ENCODE measurements at regions not wholly inside any gene's neighbourhood (a gene's known extent, or its start where the extent isn't known, plus 50 kb on each side); places are given as distances from the start of the nearest gene placed in this dataset.

DNA sequence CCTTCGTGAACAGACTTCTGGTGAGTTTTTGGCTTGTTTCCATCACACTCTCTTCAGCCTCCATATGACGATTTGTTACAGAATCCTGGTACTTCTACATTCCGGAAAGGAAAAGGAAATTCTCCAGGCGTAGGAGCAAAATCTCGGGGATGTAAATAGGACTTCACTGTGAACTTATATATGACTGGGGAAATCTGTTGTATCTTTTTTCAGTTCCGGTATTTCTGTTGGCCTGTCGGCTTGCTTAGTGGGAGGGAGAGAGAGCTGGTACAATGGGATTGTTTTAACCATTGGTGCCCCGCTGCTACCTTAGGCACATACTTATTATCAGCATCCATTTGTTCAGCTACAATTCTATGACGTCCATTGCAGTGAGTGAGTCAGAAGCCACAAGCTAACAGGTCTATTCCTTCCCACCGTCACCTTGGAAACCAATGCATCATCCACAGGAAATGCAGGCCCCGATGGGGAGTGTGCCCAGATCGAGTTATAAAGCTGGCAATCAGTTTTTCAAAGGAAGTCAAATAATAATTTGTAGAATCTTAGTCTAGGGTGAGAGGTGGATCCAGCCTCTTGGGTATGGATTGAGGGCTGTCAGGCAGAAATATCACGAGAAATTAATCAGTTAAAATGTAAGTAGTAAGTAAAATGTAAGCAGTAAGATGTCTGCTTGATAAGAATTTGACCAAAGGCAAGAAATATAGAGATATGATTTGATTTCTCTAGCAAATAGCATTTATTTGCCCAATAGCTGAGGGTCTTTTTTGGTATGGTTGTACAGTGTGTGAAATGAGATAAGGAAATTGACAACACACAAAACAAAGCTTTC is 92.0 kb upstream of the MKLN1 start:
- DNase-seq: no peak

DNA sequence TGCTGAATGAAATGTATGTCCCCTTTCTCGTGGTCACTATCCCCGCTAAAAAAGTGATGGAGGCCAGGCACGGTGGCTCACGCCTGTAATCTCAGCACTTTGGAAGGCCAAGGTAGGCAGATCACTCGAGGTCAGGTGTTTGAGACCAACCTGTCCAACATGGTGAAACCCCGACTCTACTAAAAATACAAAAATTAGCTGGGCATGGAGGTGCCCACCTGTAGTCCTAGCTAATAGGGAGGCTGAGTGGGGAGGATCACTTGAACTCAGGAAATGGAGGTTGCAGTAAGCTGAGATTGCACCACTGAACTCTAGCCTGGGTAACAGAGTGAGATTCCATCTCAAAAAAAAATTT is 91.4 kb upstream of the MKLN1 start:
- DNase-seq: no peak

DNA sequence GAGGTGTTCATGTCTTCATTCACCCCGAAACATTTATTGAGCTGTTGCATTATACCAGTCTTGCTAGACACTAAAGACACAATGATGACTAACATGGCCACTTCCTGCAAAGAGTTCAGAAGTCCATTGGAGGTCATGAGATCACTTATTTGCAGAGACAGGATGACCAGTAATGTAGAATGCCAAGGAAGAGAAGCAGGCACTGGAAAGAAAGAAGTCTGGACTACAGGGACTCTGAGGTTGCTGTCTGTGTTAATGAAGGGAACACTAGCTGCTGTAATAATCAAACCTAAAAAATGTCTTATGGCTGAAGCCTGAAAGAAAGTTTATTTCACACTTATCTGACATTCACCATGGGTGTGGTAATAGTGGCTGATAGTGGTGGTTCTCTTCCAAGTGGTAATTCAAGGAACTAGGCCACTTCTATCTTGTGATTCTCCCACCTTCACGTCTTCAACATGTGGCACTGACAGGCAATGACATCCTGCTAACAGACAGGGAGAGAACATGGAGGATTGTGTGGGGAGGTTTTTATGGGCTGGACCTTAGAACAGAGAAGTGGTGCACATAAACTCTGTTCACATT is 89.2 kb upstream of the MKLN1 start:
- DNase-seq: no peak

DNA sequence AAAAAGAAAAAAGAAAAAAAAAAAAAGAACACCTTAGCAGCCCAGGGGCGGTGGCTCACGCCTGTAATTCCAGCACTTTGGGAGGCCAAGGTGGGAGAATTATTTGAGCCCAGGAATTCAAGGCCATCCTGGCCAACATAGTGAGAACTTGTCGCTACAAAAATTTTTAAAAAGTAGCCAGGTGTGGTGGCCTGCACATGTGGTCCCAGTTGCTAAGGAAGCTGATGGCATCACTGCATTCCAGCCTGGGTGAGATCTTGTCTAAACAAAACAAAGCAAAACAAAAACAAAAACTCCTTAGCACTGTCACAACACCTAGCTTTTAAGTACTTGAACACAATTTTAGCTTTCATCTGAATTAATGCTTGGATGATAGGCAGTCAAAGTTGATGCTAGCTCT is 86.3 kb upstream of the MKLN1 start:
- no peak for DNase-seq

DNA sequence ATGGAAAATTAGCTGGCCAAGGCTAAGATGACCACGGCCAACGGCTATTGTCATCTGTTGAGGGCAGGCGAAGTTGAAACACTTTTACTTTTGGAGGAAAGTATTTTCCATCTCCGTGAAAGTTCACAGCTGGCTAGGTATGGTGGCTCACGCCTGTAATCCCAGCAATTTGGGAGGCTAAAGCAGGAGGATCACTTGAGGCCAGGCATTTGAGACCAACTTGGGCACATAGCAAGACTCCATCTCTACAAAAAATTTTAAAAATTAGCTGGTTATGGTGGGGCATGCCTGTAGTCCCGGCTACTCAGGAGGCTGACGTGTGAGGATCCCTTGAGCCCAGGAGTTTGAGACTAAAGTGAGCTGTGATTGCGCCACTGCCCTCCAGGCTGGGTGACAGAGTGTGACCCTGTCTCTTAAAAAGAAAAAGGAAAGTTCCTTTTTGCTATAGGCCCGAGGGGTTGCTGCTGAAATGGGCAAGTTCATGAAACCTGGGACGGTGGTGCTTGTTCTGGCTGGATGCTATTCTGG is 85.5 kb upstream of the MKLN1 start:
- DNase-seq: no peak

DNA sequence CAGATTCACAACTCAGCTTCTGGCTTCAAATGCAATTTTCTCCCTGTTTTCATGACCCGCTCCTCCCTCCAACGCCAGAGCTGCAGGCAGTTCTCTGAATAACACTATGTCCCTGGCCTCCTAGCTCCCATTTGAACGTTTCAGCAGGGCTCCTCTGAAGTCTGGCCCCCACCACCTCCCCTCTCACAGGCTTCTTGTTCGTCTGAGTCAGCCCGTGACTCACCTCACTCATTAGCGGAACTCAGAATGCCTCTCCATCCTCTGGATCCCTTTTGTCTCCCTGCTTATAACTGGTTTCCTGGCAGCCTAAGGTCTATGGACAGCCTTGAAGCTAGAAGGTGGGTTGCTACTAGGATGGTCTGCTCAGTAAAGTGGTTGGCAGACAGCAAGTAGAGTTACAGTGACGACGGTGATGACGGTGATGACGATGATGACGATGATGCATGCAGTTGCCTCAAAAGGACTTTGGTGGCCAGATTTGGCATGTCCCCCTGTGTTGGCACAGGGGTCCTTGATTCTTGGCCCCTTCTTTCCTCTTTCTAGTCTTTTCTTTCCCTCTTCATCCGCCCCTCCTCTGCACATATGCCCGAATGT is 83.3 kb upstream of the MKLN1 start:
- no peak for DNase-seq

DNA sequence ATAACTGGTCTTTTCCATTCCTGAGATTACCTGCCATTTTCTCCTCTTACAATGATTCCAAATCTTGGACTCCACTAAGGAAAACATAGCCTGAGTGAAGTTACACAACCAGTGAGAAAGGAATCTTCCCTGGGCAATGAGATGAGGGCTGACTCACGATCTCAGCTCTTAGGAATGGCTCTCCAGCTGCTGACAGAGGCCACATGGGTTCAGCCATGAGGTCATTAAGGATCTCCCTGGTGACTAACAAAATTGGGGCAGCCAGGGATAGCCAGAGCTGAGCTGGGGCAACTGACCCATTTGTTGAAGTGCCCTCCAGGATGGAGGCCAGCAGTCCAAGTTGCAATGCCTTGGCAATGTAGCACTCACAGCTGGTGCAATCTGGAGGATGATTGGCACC is 78.7 kb upstream of the MKLN1 start:
- no peak for DNase-seq

DNA sequence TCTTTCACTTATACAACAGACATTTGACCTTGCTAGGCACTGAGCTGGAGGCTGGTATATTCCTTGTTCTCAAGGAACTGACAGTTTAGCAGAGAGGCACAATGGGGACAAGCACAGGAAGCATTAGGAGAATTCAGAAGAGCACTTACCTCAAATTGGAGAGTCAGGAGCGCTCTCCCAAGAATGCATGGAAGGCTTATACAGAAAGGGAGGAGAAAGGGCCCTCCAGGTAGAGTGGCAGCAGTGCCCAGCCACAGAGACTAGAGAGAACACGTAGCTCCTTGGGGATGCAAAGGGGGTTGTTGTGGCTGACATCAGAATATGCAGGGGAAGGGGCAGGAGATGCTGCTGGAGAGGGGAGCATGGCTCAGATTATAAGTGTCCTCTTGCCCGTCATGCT is 78.2 kb upstream of the MKLN1 start:
- DNase-seq: no peak

DNA sequence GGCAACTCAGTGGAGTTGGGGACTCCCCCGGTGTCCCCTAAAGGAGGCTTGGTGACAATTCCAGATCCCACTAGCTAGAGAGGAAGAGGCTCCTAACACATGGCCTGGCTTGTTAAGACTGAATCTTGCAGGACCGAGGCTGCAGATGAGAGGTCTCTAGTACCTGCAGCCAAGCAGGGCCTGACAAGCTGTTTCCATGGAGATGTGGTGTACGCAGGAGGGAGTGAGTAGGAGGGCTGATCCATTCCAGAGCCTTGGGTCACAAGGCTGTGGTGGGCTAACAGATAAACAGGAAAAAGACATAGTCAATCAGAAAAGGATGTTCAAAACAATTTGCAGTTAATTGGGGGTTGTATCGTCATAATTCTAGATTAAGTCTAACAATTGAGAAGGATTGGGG is 77.3 kb upstream of the MKLN1 start:
- DNase-seq: peak; percentile 34

DNA sequence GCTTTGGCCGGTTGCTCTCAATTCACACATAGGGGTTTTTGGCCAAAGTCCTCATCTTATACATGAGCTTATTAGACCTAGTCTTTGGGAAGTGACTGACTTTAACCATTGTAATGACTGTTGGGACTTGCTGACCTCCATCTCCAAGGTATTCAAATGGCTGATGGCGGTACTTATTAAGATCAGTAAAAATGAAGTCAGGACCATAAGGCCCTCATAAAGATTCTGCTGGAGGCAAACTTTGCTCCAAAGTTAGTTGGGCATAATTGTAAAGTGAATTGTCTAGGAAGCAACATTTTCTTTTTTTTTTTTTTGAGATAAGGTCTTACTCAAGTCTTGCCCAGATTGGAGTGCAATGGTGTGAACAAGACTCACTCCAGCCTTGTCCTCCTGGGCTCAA is 76.3 kb upstream of the MKLN1 start:
- no peak for DNase-seq

DNA sequence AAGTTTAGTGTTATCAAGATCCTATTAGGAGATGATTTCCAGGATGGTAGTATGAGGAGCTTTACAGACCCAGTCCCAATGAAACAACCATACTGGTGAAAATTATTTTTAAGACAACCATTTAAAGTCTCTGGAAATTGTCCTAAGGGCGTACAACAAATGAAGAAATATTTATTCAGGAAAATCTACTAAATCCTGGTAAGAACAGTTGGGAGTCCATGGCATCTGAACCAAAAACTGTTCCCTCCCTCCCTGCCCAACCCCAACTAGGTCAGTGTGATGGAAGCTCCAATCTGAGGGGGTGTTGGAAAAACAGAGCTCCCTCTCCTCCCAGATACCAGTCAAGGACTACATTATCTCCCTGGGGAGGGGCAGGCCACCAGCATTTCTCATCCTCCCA is 74.7 kb upstream of the MKLN1 start:
- DNase-seq: no peak

DNA sequence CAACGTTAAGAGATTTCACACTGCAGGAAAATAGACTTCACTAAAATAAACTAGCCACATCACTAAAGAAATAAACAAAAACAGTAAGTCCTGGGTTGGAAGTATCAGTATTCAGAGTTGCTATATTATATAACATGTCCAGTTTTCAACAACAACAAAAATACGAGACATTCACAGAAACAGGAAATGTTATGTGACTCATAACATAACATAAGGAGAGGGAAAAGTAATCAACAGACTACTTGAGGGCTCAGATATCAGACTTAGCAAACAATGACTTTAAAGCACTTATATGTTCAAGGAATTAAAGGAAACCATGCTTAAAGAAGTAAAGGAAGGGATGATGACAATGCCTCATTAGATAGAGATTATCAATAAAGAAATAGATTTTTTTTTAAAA is 73.5 kb upstream of the MKLN1 start:
- no peak for DNase-seq

DNA sequence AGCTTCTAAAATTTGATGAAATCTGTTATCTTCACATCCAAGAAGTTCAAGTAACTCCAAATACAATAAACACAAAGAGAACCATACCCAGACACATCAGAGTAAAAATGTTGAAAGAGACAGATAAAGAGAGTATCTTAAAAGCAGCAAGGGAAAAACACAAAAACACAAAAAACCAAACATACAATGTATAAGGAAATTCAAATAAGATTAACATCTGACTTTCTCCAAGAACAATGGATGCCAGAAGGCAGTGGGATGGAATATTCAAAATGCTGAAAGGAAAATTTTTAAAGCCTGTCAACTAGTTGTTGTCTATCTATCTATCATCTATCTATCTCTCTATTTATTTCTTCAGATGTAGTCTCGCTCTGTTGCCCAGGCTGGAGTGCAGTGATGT is 72.4 kb upstream of the MKLN1 start:
- DNase-seq: no peak

DNA sequence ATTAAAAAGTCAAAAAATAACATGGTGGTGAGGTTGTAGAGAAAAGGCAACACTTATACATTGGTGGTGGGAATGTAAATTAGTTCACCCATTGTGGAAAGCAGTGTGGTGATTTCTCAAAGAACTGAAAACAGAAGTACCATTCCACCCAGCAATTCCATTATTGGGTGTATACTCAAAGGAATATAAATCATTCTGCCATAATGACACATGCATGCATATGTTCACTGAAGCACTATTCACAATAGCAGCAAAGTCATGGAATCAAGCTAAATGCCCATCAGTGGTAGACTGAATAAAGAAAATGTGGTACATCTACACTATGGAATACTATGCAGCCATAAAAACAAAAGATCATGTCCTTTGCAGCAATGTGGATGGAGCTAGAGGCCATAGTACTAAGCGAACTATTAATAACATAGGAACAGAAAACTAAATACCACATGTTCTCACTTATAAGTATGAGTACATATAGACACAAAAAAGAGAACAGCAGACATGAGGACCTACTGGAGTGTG is 66.1 kb upstream of the MKLN1 start:
- no peak for DNase-seq

DNA sequence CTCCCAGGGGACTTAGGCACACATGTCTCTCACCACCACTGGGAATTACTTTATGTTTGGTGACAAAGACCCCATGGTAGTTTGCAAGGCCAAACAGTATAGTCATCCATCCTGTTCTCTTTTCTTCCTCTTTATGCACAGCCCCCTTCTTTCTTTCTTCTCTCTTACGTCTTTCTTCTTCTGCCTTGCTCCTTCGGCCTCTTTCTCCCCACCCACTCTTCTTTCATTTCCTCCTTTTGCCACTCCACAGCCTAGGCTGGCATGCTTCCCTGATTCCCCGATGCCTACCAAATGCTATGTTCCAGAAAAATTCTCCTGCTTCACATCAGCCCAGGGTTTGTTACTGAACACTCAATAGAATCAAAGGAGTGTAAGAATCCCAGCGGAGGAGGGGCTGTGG is 62.4 kb upstream of the MKLN1 start:
- DNase-seq: no peak

DNA sequence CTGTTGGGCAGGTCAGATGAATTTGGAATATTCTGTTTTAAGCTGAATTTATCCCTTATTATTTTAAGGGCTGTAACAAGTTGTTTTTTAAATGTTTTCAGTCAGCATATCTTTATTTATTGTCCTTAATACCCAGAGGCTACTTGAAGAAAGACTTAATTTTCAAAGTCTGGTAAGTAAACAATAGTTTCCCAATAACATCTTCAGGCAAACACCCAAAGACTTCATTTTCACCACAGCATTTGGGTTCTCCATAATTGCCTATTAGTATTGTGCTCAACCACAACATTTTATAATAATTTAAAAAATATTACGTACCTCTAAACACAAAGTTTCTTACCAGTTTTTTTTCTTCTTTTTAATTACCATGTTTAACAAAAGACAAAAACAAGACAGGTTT is 60.0 kb upstream of the MKLN1 start:
- DNase-seq: no peak

DNA sequence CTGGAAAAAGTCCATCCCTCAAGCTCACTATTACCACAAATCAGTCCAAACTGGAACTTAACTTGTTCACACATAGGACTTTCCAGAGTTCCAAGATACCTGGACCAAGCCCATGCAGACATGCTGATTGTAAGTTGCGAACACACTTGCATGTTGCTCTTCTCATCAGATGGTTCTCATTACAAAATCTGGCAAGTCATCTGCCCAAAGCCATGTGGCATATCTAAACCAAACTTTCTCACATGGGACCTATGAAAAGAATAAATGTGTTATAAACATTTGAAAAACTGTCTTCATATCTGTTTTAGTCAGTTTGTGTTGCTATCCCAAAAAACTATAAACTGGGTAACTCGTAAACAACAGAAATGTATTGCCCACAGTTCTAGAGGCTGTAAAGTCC is 58.8 kb upstream of the MKLN1 start:
- DNase-seq: no peak

DNA sequence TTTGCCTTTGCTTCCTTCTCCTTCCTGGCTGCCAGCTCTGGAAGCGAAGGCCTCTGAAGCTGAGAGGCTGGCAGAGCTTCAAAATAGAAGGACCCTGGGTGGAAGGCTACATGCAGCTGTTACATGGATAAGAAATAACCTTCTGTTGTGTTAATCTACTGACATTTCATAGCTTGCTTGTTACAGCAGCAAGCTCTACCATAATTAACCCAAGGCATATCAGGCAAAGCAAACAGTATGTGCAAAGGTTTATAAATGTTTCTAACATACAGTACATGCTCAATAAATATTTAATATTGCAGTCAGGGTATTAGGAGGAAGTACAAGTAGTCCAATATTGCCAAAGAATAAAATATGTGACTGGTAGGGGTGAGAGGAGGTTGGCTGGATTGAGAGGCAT is 55.6 kb upstream of the MKLN1 start:
- DNase-seq: no peak

DNA sequence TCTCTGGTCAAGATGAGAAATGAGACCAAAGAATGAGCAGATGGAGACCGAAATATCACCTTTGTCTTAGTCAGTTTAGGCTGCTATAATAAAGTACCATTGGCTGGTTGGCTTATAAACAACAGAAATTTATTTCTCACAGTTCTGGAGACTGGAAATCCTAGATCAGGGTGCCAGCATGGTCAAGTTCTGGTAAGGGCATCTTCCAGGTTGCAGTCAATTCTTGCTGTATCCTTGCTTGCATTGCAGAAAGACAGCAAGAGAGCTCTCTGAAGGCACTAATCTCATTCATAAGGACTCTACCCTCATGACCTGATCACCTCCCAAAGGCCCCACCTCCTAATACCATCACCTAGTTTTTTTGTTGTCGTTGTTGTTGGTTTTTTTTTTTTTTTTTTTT is 52.7 kb upstream of the MKLN1 start:
- no peak for DNase-seq

DNA sequence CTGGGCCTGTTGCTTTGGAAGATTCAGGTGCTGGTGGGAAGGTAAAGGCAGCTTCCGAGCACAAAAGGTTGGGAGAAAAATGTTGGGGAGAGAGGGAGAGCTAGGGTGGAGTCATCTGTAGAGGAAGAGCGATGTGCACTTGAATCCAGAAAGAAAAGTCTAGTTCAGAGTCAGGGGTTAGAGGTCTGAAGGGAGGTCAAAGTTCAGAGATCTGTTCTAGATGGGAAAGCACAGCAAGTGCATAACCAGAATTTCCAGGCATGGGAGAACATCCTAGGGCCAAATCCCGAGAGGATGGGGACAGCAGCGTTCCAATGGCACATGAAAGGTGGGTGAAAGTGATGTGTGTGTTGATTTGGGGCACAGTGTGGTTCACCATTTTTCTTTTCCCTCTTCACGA is 51.5 kb upstream of the MKLN1 start:
- no peak for DNase-seq

DNA sequence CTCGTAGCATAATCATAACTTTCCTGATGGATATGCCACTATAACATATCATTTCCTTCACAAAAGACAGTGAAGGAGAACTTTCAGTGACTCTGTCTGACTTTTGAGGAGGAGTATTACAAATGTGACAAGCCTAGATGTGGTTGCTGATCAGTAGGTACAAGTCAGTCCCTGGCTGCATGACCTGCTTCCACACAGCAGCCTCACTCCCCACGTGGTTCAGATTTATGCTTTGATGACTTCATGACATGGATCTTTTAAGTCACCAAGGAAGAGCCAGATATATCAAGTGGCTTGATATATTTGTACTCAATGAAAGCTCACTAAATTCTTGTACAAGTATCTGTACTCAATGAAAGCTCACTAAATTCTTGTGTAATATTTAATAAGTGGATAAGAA is 50.9 kb upstream of the MKLN1 start:
- no peak for DNase-seq
